ENCODE measurements at regions not wholly inside any gene's neighbourhood (a gene's known extent, or its start where the extent isn't known, plus 50 kb on each side); places are given as distances from the start of the nearest gene placed in this dataset.

DNA sequence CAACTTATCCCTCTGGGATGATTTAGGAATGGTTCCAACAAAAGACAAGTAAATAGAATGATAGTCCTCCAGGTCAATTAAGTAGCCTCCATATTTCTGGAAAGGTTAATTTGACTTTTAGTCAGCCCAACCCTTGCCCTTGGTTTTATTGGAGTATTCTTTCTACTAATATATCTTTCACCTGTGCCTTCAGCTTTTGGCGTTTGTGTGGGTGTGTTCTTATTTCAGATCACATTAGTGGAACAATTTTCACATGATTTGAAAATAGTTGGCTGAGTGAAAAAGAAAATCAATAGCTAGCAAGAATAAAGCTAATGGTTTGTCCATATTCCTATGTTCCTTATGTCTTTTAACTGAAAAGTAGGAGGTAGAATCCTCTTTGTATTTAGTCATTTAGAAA is 239.6 kb upstream of the SGK1 start:
- TF ChIP-seq EZH2 (IDR thresholded peaks at IDR 0.05; ENCODE audit: insufficient read depth, poor library complexity, severe bottlenecking) (no peak), EZH2phosphoT487 (IDR thresholded peaks at IDR 0.05; ENCODE audit: insufficient read depth, low read depth) (no peak)
